Natural killer cell (primary cell): ENCODE measurements at regions not wholly inside any gene's neighbourhood (a gene's known extent, or its start where the extent isn't known, plus 50 kb on each side); places are given as distances from the start of the nearest gene placed in this dataset.

Source experiments
- ATAC-seq, 3 donors: fragments of 150-1000 bp in 2 of 3; fragments of 200-7000 bp in 1 of 3; cut with Tn5 transposase; 1 replicate in 1 of 3; 2 replicates in 2 of 3; pipeline ENCODE4 v1.10.0; 2021; ENCODE audit warnings: mild to moderate bottlenecking in 2 of 3, moderate library complexity in 2 of 3
- DNase-seq, 2 donors: peaks; one replicate each; pipeline versions ENCODE4 v3.0.0 to v3.0.0-alpha.2; 2013 to 2021; ENCODE audit warnings: mixed read lengths in 1 of 2
- H3K27ac ChIP-seq: one replicate; pipeline ENCODE4 v1.5.1; 2013; ENCODE audit warnings: mild to moderate bottlenecking, low read length
- H3K27me3 ChIP-seq: one replicate; pipeline ENCODE4 v1.6.1; 2013; ENCODE audit warnings: low read length; ENCODE audit not compliant: control insufficient read depth, insufficient read depth
- H3K36me3 ChIP-seq: one replicate; pipeline ENCODE4 v1.6.1; 2013; ENCODE audit warnings: low read length; ENCODE audit not compliant: control insufficient read depth, insufficient read depth
- H3K4me1 ChIP-seq: one replicate; pipeline ENCODE4 v1.6.1; 2013; ENCODE audit warnings: low read length; ENCODE audit not compliant: control insufficient read depth, insufficient read depth
- H3K4me3 ChIP-seq: one replicate; pipeline ENCODE4 v1.5.1; 2013; ENCODE audit warnings: low read length
- H3K9me3 ChIP-seq: one replicate; pipeline ENCODE4 v1.6.1; 2013; ENCODE audit warnings: low read length; ENCODE audit not compliant: control insufficient read depth, insufficient read depth
- H3K27ac Mint-ChIP-seq, 2 donors: one replicate each; pipeline ENCODE4 v1.8.0; 2022; ENCODE audit warnings: mild to moderate bottlenecking in 2 of 2, mixed read lengths in 2 of 2, moderate library complexity in 1 of 2
- H3K27me3 Mint-ChIP-seq, 2 donors: one replicate each; pipeline ENCODE4 v1.8.0; 2022; ENCODE audit warnings: low read depth in 2 of 2, mixed read lengths in 2 of 2
- H3K36me3 Mint-ChIP-seq: one replicate; pipeline ENCODE4 v1.8.0; 2022; ENCODE audit warnings: mixed read lengths
- H3K4me1 Mint-ChIP-seq, 2 donors: one replicate each; pipeline ENCODE4 v1.8.0; 2022; ENCODE audit warnings: mixed read lengths in 2 of 2
- H3K4me3 Mint-ChIP-seq: one replicate; pipeline ENCODE4 v1.8.0; 2022; ENCODE audit warnings: mild to moderate bottlenecking, moderate library complexity, mixed read lengths
- H3K9me3 Mint-ChIP-seq, 2 donors: one replicate each; pipeline ENCODE4 v1.8.0; 2022; ENCODE audit warnings: mixed read lengths in 2 of 2
- WGBS: methylation state at CpG from one replicate; pipeline ENCODE4 v1.1.7; 2013; ENCODE audit warnings: missing lambda C conversion rate; ENCODE audit not compliant: insufficient coverage; 5-methylcytosine and 5-hydroxymethylcytosine counted together
- intact Hi-C: fragments of 100-400 bp; cut with micrococcal nuclease; formaldehyde crosslinking; loops from one replicate; pipeline ENCODE4 v1.14.2; 2022
- TF ChIP-seq, protein P1 (sequence below): fragments of 200-600 bp; IDR thresholded peaks from one replicate; pipeline ENCODE4 v1.8.0; 2022; ENCODE audit warnings: antibody characterized with exemption

DNA sequence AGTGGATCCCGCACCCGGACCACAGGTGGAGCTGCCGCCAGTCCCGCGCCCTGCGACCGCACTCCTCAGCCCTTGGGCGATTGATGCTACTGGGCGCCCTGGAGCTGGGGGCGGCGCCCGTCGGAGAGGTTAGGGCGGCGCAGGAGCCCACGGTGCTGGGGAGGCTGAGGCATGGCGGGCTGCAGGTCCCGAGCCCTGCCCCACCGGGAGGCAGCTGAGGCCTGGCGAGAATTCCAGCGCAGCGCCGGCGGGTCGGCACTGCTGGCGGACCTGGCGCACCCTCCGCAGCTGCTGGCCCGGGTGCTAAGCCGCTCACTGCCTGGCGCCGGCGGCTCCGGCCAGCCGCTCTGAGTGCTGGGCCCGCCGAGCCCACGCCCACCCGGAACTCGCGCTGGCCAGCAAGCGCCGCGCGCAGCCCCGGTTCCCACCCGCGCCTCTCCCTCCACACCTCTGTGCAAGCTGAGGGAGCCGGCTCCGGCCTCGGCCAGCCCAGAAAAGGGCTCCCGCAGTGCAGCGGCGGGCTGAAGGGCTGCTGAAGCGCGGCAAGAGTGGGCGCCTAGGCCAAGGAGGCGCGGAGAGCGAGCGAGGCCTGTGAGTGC, 1256.5 kb downstream of the STIM2 start:
- Mint-ChIP-seq H3K36me3 (peaks cover 7% of the 10 kb centered on the region), H3K4me1 (no peaks in the 10 kb centered on the region), H3K27ac (no peak overlapping the region), H3K9me3 (peaks cover 7 to 20% of the 10 kb centered on the region in 2 donors), H3K4me3 (no peak overlapping the region), H3K27me3 (no peaks in the 10 kb centered on the region)
- ATAC-seq: no peak
- H3K27ac ChIP-seq: no peak overlapping the region
- TF ChIP-seq, protein P1, sequence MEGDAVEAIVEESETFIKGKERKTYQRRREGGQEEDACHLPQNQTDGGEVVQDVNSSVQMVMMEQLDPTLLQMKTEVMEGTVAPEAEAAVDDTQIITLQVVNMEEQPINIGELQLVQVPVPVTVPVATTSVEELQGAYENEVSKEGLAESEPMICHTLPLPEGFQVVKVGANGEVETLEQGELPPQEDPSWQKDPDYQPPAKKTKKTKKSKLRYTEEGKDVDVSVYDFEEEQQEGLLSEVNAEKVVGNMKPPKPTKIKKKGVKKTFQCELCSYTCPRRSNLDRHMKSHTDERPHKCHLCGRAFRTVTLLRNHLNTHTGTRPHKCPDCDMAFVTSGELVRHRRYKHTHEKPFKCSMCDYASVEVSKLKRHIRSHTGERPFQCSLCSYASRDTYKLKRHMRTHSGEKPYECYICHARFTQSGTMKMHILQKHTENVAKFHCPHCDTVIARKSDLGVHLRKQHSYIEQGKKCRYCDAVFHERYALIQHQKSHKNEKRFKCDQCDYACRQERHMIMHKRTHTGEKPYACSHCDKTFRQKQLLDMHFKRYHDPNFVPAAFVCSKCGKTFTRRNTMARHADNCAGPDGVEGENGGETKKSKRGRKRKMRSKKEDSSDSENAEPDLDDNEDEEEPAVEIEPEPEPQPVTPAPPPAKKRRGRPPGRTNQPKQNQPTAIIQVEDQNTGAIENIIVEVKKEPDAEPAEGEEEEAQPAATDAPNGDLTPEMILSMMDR: no peak
- no peaks in the 10 kb centered on the region for H3K4me1 ChIP-seq
- H3K9me3 ChIP-seq: peaks cover 8% of the 10 kb centered on the region
- H3K4me3 ChIP-seq: no peak overlapping the region
- H3K27me3 ChIP-seq: no peaks in the 10 kb centered on the region
- no peaks in the 10 kb centered on the region for H3K36me3 ChIP-seq
- intact Hi-C loops: no loop called here
- no peak for DNase-seq
- WGBS: 94% methylated on average over 61 of the region's 61 CpGs

DNA sequence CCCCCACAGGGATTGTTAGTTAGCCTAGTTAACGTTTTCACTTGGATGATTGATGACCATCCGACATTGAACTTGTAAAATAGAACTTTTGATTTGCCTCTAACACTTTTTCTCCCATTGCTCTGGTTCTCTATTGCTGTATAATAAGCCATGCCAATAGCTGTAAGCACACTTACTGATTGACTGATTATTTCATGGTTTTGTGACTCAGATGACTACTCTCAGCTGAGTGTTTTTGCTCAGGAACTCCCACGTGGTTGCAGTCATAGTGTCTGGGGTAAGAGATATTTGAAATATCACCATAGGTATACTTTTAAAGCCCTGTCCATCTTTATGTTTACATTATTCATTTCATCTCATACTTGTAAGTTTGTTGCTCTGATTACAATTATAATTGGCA, 1285.5 kb downstream of the STIM2 start:
- Histone ChIP-seq H3K27me3 (no peaks in the 10 kb centered on the region), H3K9me3 (no peaks in the 10 kb centered on the region), H3K4me3 (no peak overlapping the region), H3K27ac (no peak overlapping the region), H3K4me1 (no peaks in the 10 kb centered on the region), H3K36me3 (no peaks in the 10 kb centered on the region)
- no peak overlapping the region for H3K4me3 Mint-ChIP-seq
- ATAC-seq (no peak), DNase-seq (no peak)
- TF ChIP-seq, protein P1: no peak
- peaks cover 15 to 28% of the 10 kb centered on the region in 2 donors for H3K9me3 Mint-ChIP-seq
- no peaks in the 10 kb centered on the region for H3K4me1 Mint-ChIP-seq
- intact Hi-C loops: no loop called here
- H3K27me3 Mint-ChIP-seq: no peaks in the 10 kb centered on the region
- H3K27ac Mint-ChIP-seq: no peak overlapping the region
- 49% methylated on average over 2 of the region's 3 CpGs for WGBS
- no peaks in the 10 kb centered on the region for H3K36me3 Mint-ChIP-seq

- peaks cover 12 to 24% of the 10 kb centered on the region in 2 donors for H3K9me3 Mint-ChIP-seq
- H3K27ac Mint-ChIP-seq: no peak overlapping the region
- intact Hi-C loops: no loop called here
Observed at GRCh38 chr4:28148221-28148620, 1287.6 kb downstream of the STIM2 start.

More at GRCh38 chr4:28148221-28148620, 1287.6 kb downstream of the STIM2 start:
- Histone ChIP-seq H3K27ac (no peak overlapping the region), H3K9me3 (no peaks in the 10 kb centered on the region), H3K4me3 (no peak overlapping the region), H3K4me1 (no peaks in the 10 kb centered on the region), H3K27me3 (no peaks in the 10 kb centered on the region), H3K36me3 (no peaks in the 10 kb centered on the region)
- TF ChIP-seq, protein P1: no peak
- no peaks in the 10 kb centered on the region for H3K4me1 Mint-ChIP-seq
- DNase-seq (no peak), ATAC-seq (no peak)
- no peaks in the 10 kb centered on the region for H3K27me3 Mint-ChIP-seq
- no peak overlapping the region for H3K4me3 Mint-ChIP-seq
- no CpG with 5 or more reads among the region's 1 CpG for WGBS
- H3K36me3 Mint-ChIP-seq: no peaks in the 10 kb centered on the region
